H9 (cell line): ENCODE measurements at regions not wholly inside any gene's neighbourhood (a gene's known extent, or its start where the extent isn't known, plus 50 kb on each side); places are given as distances from the start of the nearest gene placed in this dataset.

ENCODE experiments used
- DNase-seq: peaks from one replicate; pipeline ENCODE4 v3.0.0-alpha.2; 2017
- H2AFZ ChIP-seq: one replicate; pipeline ENCODE4 v1.6.1; 2013; ENCODE audit warnings: mild to moderate bottlenecking, low read length, control low read depth, moderate library complexity
- H2AK5ac ChIP-seq: 2 replicates; pipeline ENCODE4 v1.6.1; 2013; ENCODE audit warnings: low read length, control low read depth, mixed read lengths; ENCODE audit not compliant: insufficient read length
- H2BK120ac ChIP-seq: one replicate; pipeline ENCODE4 v1.6.1; 2013; ENCODE audit warnings: low read depth, mild to moderate bottlenecking, low read length, control low read depth, inconsistent platforms; ENCODE audit not compliant: poor library complexity, severe bottlenecking
- H2BK12ac ChIP-seq: 2 replicates; pipeline ENCODE4 v1.6.1; 2013; ENCODE audit warnings: low read length, control low read depth, mixed read lengths, low read depth; ENCODE audit not compliant: insufficient read length
- H2BK15ac ChIP-seq: 2 replicates; pipeline ENCODE4 v1.6.1; 2013; ENCODE audit warnings: low read depth, low read length, control low read depth
- H2BK20ac ChIP-seq: one replicate; pipeline ENCODE4 v1.6.1; 2013; ENCODE audit warnings: low read depth, mild to moderate bottlenecking, low read length, control low read depth, inconsistent platforms; ENCODE audit not compliant: poor library complexity, severe bottlenecking
- H2BK5ac ChIP-seq: 2 replicates; pipeline ENCODE4 v1.6.1; 2013; ENCODE audit warnings: low read length, control low read depth, mixed read lengths; ENCODE audit not compliant: insufficient read length
- H3K14ac ChIP-seq: 2 replicates; pipeline ENCODE4 v1.6.1; 2013; ENCODE audit warnings: low read length, control low read depth; ENCODE audit not compliant: insufficient read depth
- H3K18ac ChIP-seq: 2 replicates; pipeline ENCODE4 v1.6.1; 2013; ENCODE audit warnings: low read depth, mild to moderate bottlenecking, mixed read lengths, low read length, control low read depth; ENCODE audit not compliant: insufficient read length
- H3K23ac ChIP-seq: 2 replicates; pipeline ENCODE4 v1.6.1; 2013; ENCODE audit warnings: low read length, control low read depth, mixed read lengths, low read depth; ENCODE audit not compliant: insufficient read length
- H3K23me2 ChIP-seq: 2 replicates; pipeline ENCODE4 v1.6.1; 2013; ENCODE audit warnings: low read depth, mild to moderate bottlenecking, mixed read lengths, low read length, control low read depth; ENCODE audit not compliant: insufficient read length, poor library complexity, severe bottlenecking
- H3K27ac ChIP-seq: 2 replicates; pipeline ENCODE4 v1.5.1; 2013; ENCODE audit warnings: low read length, control low read depth, mixed read lengths, low read depth; ENCODE audit not compliant: insufficient read length
- H3K27me3 ChIP-seq: 2 replicates; pipeline ENCODE4 v1.6.1; 2013; ENCODE audit warnings: low read length, control low read depth, inconsistent platforms; ENCODE audit not compliant: insufficient read depth
- H3K4ac ChIP-seq: 2 replicates; pipeline ENCODE4 v1.6.1; 2013; ENCODE audit warnings: low read depth, mild to moderate bottlenecking, control low read depth, inconsistent platforms, low read length, moderate library complexity
- H3K4me1 ChIP-seq: 2 replicates; pipeline ENCODE4 v1.6.1; 2013; ENCODE audit warnings: low read length, control low read depth, inconsistent platforms; ENCODE audit not compliant: insufficient read depth
- H3K4me2 ChIP-seq: 2 replicates; pipeline ENCODE4 v1.6.1; 2013; ENCODE audit warnings: low read length, control low read depth, mixed read lengths; ENCODE audit not compliant: insufficient read length, insufficient read depth
- H3K56ac ChIP-seq: 2 replicates; pipeline ENCODE4 v1.6.1; 2013; ENCODE audit warnings: low read depth, mild to moderate bottlenecking, mixed read lengths, low read length, control low read depth; ENCODE audit not compliant: insufficient read length
- H3K79me1 ChIP-seq: 2 replicates; pipeline ENCODE4 v1.6.1; 2013; ENCODE audit warnings: low read depth, mild to moderate bottlenecking, moderate library complexity, low read length, control low read depth, inconsistent platforms; ENCODE audit not compliant: insufficient read depth, poor library complexity, severe bottlenecking
- H3K79me2 ChIP-seq: 2 replicates; pipeline ENCODE4 v1.6.1; 2013; ENCODE audit warnings: low read length, control low read depth, inconsistent platforms; ENCODE audit not compliant: insufficient read depth
- H3K9ac ChIP-seq: 2 replicates; pipeline ENCODE4 v1.6.1; 2013; ENCODE audit warnings: low read length, control low read depth, mixed read lengths; ENCODE audit not compliant: insufficient read length; ENCODE audit errors: extremely low read depth
- H3K9me3 ChIP-seq: one replicate; pipeline ENCODE4 v1.6.1; 2013; ENCODE audit warnings: low read depth, low read length, inconsistent platforms; ENCODE audit not compliant: control insufficient read depth
- H3T11ph ChIP-seq: one replicate; pipeline ENCODE4 v1.6.1; 2013; ENCODE audit warnings: mild to moderate bottlenecking, low read length, control low read depth, inconsistent platforms
- H4K20me1 ChIP-seq: one replicate; pipeline ENCODE4 v1.6.1; 2013; ENCODE audit not compliant: control insufficient read depth, insufficient read length, insufficient read depth
- H4K5ac ChIP-seq: 2 replicates; pipeline ENCODE4 v1.6.1; 2013; ENCODE audit warnings: low read depth, mild to moderate bottlenecking, mixed read lengths, low read length, control low read depth; ENCODE audit not compliant: insufficient read length
- H4K8ac ChIP-seq: replicated peaks from 2 replicates; pipeline ENCODE4 v1.6.1; 2013; ENCODE audit warnings: low read length, control low read depth, mixed read lengths, low read depth; ENCODE audit not compliant: insufficient read length
- H4K91ac ChIP-seq: 2 replicates; pipeline ENCODE4 v1.6.1; 2013; ENCODE audit warnings: low read depth, mild to moderate bottlenecking, moderate library complexity, mixed read lengths, low read length, control low read depth; ENCODE audit not compliant: insufficient read length
- H3K27ac Mint-ChIP-seq, 3 experiments: 2 replicates in 2 of 3; 3 replicates in 1 of 3; pipeline ENCODE4 v1.8.0; 2020 to 2021; ENCODE audit warnings: mixed read lengths in 3 of 3, mild to moderate bottlenecking in 1 of 3, moderate library complexity in 1 of 3
- H3K27me3 Mint-ChIP-seq: 2 replicates; pipeline ENCODE4 v1.8.0; 2021; ENCODE audit warnings: low read depth, mild to moderate bottlenecking, moderate library complexity, mixed read lengths
- H3K36me3 Mint-ChIP-seq, 3 experiments: 2 replicates in 2 of 3; 3 replicates in 1 of 3; pipeline ENCODE4 v1.8.0; 2020 to 2021; ENCODE audit warnings: low read depth in 3 of 3, mixed read lengths in 3 of 3; ENCODE audit not compliant: insufficient read depth in 1 of 3
- H3K4me1 Mint-ChIP-seq, 2 experiments: 2 replicates each; pipeline ENCODE4 v1.8.0; 2020; ENCODE audit warnings: mixed read lengths in 2 of 2
- H3K4me3 Mint-ChIP-seq, 2 experiments: 2 replicates in 1 of 2; 3 replicates in 1 of 2; pipeline ENCODE4 v1.8.0; 2020 to 2021; ENCODE audit warnings: mild to moderate bottlenecking in 2 of 2, mixed read lengths in 2 of 2, moderate library complexity in 1 of 2
- H3K9me3 Mint-ChIP-seq, 2 experiments: 2 replicates in 1 of 2; 3 replicates in 1 of 2; pipeline ENCODE4 v1.8.0; 2020; ENCODE audit warnings: mild to moderate bottlenecking in 2 of 2, mixed read lengths in 2 of 2, moderate library complexity in 1 of 2
- WGBS: extraction: QIAGEN DNeasy Blood & Tissue Kit; methylation state at CpG from one replicate; pipeline ENCODE4 v1.1.7; 2013; ENCODE audit warnings: missing lambda C conversion rate, low lambda C conversion rate, mixed read lengths; ENCODE audit not compliant: insufficient read length; ENCODE audit errors: extremely low coverage; 5-methylcytosine and 5-hydroxymethylcytosine counted together
- TF ChIP-seq, protein P1 (sequence below): fragments of 200-600 bp; sonication (generic); conservative IDR thresholded peaks from 3 replicates; pipeline ENCODE4 v1.8.0; 2021; ENCODE audit warnings: antibody characterized with exemption, mild to moderate bottlenecking

GRCh38 chr3:177382944-177383343 is 185.7 kb upstream of the TBL1XR1 start:
- no peak overlapping the region for H4K8ac ChIP-seq
- no peaks in the 10 kb centered on the region for H3K27me3 ChIP-seq
- no peak overlapping the region for H3K18ac ChIP-seq
- H3K4me1 ChIP-seq, result no peaks in the 10 kb centered on the region; the same call in 1 of the 2 replicates
- peaks cover 0 to 2% (median 0%) of the 10 kb centered on the region in 3 experiments; a peak in 1 of 7 replicates for H3K36me3 Mint-ChIP-seq
- H4K20me1 ChIP-seq, result no peaks in the 10 kb centered on the region
- DNase-seq, result no peak
- H3K79me1 ChIP-seq, result no peaks in the 10 kb centered on the region
- no peak overlapping the region for H2BK20ac ChIP-seq
- H3K4me1 Mint-ChIP-seq, result peaks cover 7 to 11% of the 10 kb centered on the region in 2 experiments
- H3K4me3 Mint-ChIP-seq, result no peak overlapping the region
- no peak overlapping the region for H3K4ac ChIP-seq
- H3K9me3 Mint-ChIP-seq, result peaks cover 0 to 3% of the 10 kb centered on the region in 2 experiments; a peak in 2 of 5 replicates
- H2AK5ac ChIP-seq, result no peak overlapping the region
- TF ChIP-seq, protein P1, sequence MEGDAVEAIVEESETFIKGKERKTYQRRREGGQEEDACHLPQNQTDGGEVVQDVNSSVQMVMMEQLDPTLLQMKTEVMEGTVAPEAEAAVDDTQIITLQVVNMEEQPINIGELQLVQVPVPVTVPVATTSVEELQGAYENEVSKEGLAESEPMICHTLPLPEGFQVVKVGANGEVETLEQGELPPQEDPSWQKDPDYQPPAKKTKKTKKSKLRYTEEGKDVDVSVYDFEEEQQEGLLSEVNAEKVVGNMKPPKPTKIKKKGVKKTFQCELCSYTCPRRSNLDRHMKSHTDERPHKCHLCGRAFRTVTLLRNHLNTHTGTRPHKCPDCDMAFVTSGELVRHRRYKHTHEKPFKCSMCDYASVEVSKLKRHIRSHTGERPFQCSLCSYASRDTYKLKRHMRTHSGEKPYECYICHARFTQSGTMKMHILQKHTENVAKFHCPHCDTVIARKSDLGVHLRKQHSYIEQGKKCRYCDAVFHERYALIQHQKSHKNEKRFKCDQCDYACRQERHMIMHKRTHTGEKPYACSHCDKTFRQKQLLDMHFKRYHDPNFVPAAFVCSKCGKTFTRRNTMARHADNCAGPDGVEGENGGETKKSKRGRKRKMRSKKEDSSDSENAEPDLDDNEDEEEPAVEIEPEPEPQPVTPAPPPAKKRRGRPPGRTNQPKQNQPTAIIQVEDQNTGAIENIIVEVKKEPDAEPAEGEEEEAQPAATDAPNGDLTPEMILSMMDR, result no peak
- H2BK120ac ChIP-seq, result no peak overlapping the region
- H2AFZ ChIP-seq, result no peak overlapping the region
- no peak overlapping the region for H3K23ac ChIP-seq
- WGBS, result no CpG with 5 or more reads among the region's 8 CpGs
- no peak overlapping the region for H3K56ac ChIP-seq
- H4K5ac ChIP-seq, result no peak overlapping the region
- no peak overlapping the region for H3K9ac ChIP-seq
- no peaks in the 10 kb centered on the region for H3K9me3 ChIP-seq
- no peak overlapping the region for H2BK12ac ChIP-seq
- no peaks in the 10 kb centered on the region for H3K27me3 Mint-ChIP-seq
- no peak overlapping the region for H3K27ac ChIP-seq
- no peak overlapping the region for H2BK5ac ChIP-seq
- no peak overlapping the region for H3K27ac Mint-ChIP-seq
- no peak overlapping the region for H3K14ac ChIP-seq
- H3K23me2 ChIP-seq, result no peaks in the 10 kb centered on the region
- no peak overlapping the region for H2BK15ac ChIP-seq
- no peaks in the 10 kb centered on the region for H3K79me2 ChIP-seq
- no peak overlapping the region for H3T11ph ChIP-seq
- H4K91ac ChIP-seq, result no peak overlapping the region
- no peak overlapping the region for H3K4me2 ChIP-seq
